Esophagus squamous epithelium (tissue), 5 donors: ENCODE measurements at regions not wholly inside any gene's neighbourhood (a gene's known extent, or its start where the extent isn't known, plus 50 kb on each side); places are given as distances from the start of the nearest gene placed in this dataset.
"Not testable (repeated sequence)": the region's sequence is repeated elsewhere in the genome, so short reads cannot be mapped to it uniquely, and the experiment has no call there.

ENCODE experiments used
- DNase-seq: peaks from one replicate; lab custom pipeline; 2025; lab: John Stamatoyannopoulos, UW
- H3K27ac ChIP-seq, 4 donors: fragments of 200-600 bp; sonication (generic); one replicate each; pipeline ENCODE4 v1.5.1; 2016 to 2019; ENCODE audit warnings: mild to moderate bottlenecking in 1 of 4
- H3K27me3 ChIP-seq, 4 donors: fragments of 200-600 bp; sonication (generic); 1 replicate in 3 of 4; 2 replicates in 1 of 4; pipeline versions ENCODE4 v1.5.1 to v1.6.0; 2017 to 2021; ENCODE audit warnings: antibody characterized with exemption in 1 of 4
- H3K36me3 ChIP-seq, 3 donors: fragments of 200-600 bp; sonication (generic); one replicate each; pipeline ENCODE4 v1.5.1; 2016 to 2019
- H3K4me1 ChIP-seq, 3 donors: fragments of 200-600 bp; sonication (generic); one replicate each; pipeline ENCODE4 v1.5.1; 2017 to 2019
- H3K4me3 ChIP-seq, 4 donors: fragments of 200-600 bp; sonication (generic); 1 replicate in 3 of 4; 2 replicates in 1 of 4; pipeline ENCODE4 v1.5.1; 2016 to 2019; ENCODE audit warnings: mild to moderate bottlenecking in 2 of 4, moderate library complexity in 1 of 4
- H3K9me3 ChIP-seq, 3 donors: fragments of 200-600 bp; sonication (generic); one replicate each; pipeline ENCODE4 v1.5.1; 2016 to 2019
- CTCF ChIP-seq, 6 experiments: fragments of 450-650 bp in 4 of 6; fragments of 200-600 bp in 2 of 6; sonication (generic) in 2 of 6; IDR thresholded peaks; one replicate each; pipeline ENCODE4 v1.5.1; 2016 to 2019; ENCODE audit warnings: antibody characterized with exemption in 6 of 6, mild to moderate bottlenecking in 4 of 6, moderate library complexity in 4 of 6
- POLR2A ChIP-seq, 4 donors: fragments of 450-650 bp; IDR thresholded peaks; one replicate each; pipeline ENCODE4 v1.6.1; 2017; ENCODE audit warnings: antibody characterized with exemption in 4 of 4, mild to moderate bottlenecking in 4 of 4, moderate library complexity in 3 of 4
- WGBS, 2 donors: methylation state at CpG; one replicate each; pipeline ENCODE4 v1.1.5; 2018; 5-methylcytosine and 5-hydroxymethylcytosine counted together
- intact Hi-C: fragments of 100-400 bp; cut with DNase I; formaldehyde crosslinking; loops from one replicate; pipeline ENCODE4 v1.15.0; 2022
- donor health status: DM: yes; HTN: yes; CAD: no.

- no peak overlapping the region for H3K4me3 ChIP-seq
- WGBS, 2 donors = 33 to 50% methylated on average over 1 of the region's 3 CpGs
- no peak for DNase-seq
- H3K9me3 ChIP-seq = no peaks in the 10 kb centered on the region
- no peaks in the 10 kb centered on the region for H3K36me3 ChIP-seq
- intact Hi-C loops = no loop called here
- TF ChIP-seq CTCF (IDR thresholded peaks at IDR 0.05) (no peak), POLR2A (IDR thresholded peaks at IDR 0.05) (no peak)
- peaks cover 0 to 92% (median under 1%) of the 10 kb centered on the region in 4 donors for H3K27me3 ChIP-seq
- no peaks in the 10 kb centered on the region for H3K4me1 ChIP-seq
- H3K27ac ChIP-seq = no peak overlapping the region
Observed at GRCh38 chr9:135304886-135305285, 174.7 kb upstream of the PPP1R26 start.

- no peak for DNase-seq
- H3K4me1 ChIP-seq = no peaks in the 10 kb centered on the region
- TF ChIP-seq CTCF (IDR thresholded peaks at IDR 0.05) (no peak), POLR2A (IDR thresholded peaks at IDR 0.05) (no peak)
Observed at GRCh38 chr9:135305546-135306180, 173.9 kb upstream of the PPP1R26 start.

GRCh38 chr9:135306699-135307098 lies 172.9 kb upstream of the PPP1R26 start:
- DNase-seq = no peak
- intact Hi-C loops = no loop called here
- H3K36me3 ChIP-seq = no peaks in the 10 kb centered on the region
- no peaks in the 10 kb centered on the region for H3K4me1 ChIP-seq
- no peak overlapping the region for H3K4me3 ChIP-seq
- peaks cover 0 to 84% (median 0%) of the 10 kb centered on the region in 4 donors for H3K27me3 ChIP-seq
- TF ChIP-seq POLR2A (IDR thresholded peaks at IDR 0.05) = no peak
- no peak for TF ChIP-seq CTCF (IDR thresholded peaks at IDR 0.05)
- peaks cover 0 to 2% (median 0%) of the 10 kb centered on the region in 3 donors for H3K9me3 ChIP-seq
- WGBS, 2 donors = 73 to 85% methylated on average over 10 to 12 of the region's 12 CpGs
- no peak overlapping the region for H3K27ac ChIP-seq

More at GRCh38 chr9:135305546-135306180, 173.9 kb upstream of the PPP1R26 start:
- no peaks in the 10 kb centered on the region for H3K9me3 ChIP-seq
- no peaks in the 10 kb centered on the region for H3K36me3 ChIP-seq
- H3K27me3 ChIP-seq = peaks cover 0 to 92% (median 0%) of the 10 kb centered on the region in 4 donors
- no peak overlapping the region for H3K27ac ChIP-seq
- WGBS, 2 donors = 70 to 71% methylated on average over 7 to 9 of the region's 12 CpGs
- intact Hi-C loops = no loop called here
- no peak overlapping the region for H3K4me3 ChIP-seq

GRCh38 chr9:135307300-135307699 lies 172.3 kb upstream of the PPP1R26 start:
- WGBS, 2 donors = 48 to 58% methylated on average over 8 of the region's 8 CpGs
- Histone ChIP-seq H3K36me3 (no peaks in the 10 kb centered on the region), H3K4me3 (no peak overlapping the region), H3K4me1 (no peaks in the 10 kb centered on the region), H3K27me3 (peaks cover 0 to 78% (median 0%) of the 10 kb centered on the region in 4 donors), H3K9me3 (peaks cover 0 to 7% (median 2%) of the 10 kb centered on the region in 3 donors), H3K27ac (no peak overlapping the region)
- no peak for DNase-seq
- intact Hi-C loops = no loop called here
- TF ChIP-seq CTCF (IDR thresholded peaks at IDR 0.05) (no peak), POLR2A (IDR thresholded peaks at IDR 0.05) (no peak)

GRCh38 chr9:135307919-135308318 lies 171.7 kb upstream of the PPP1R26 start:
- Histone ChIP-seq H3K9me3 (peaks cover 0 to 11% (median 8%) of the 10 kb centered on the region in 3 donors), H3K27me3 (peaks cover 0 to 77% (median 0%) of the 10 kb centered on the region in 4 donors)
- H3K36me3 ChIP-seq, H3K27ac ChIP-seq, H3K4me1 ChIP-seq, intact Hi-C loops, DNase-seq, H3K4me3 ChIP-seq: not testable (repeated sequence)
- WGBS, 2 donors = 28 to 62% methylated on average over 8 to 9 of the region's 10 CpGs
